DOHH2 (cell line): ENCODE measurements at regions not wholly inside any gene's neighbourhood (a gene's known extent, or its start where the extent isn't known, plus 50 kb on each side); places are given as distances from the start of the nearest gene placed in this dataset.
"Not testable (repeated sequence)": the region's sequence is repeated elsewhere in the genome, so short reads cannot be mapped to it uniquely, and the experiment has no call there.

Experiments used
- H3F3A ChIP-seq: fragments of 200-600 bp; sonication (generic), shearing (Covaris generic); 2 replicates; pipeline ENCODE4 v1.6.0; 2016; ENCODE audit warnings: antibody characterized with exemption, mild to moderate bottlenecking; ENCODE audit not compliant: control insufficient read depth, insufficient read depth
- H3K27ac ChIP-seq: fragments of 200-600 bp; sonication (generic); 2 replicates; pipeline ENCODE4 v1.5.1; 2014; ENCODE audit warnings: low read depth, mild to moderate bottlenecking, low read length, moderate library complexity
- H3K27me3 ChIP-seq: fragments of 200-600 bp; sonication (generic); 2 replicates; pipeline ENCODE4 v1.6.1; 2014; ENCODE audit warnings: mild to moderate bottlenecking, low read length, mixed read lengths; ENCODE audit not compliant: control insufficient read depth
- H3K36me3 ChIP-seq: fragments of 200-600 bp; sonication (generic); 2 replicates; pipeline ENCODE4 v1.6.1; 2014; ENCODE audit warnings: mild to moderate bottlenecking, low read length, moderate library complexity, mixed read lengths; ENCODE audit not compliant: control insufficient read depth
- H3K4me1 ChIP-seq: fragments of 200-600 bp; sonication (generic); 2 replicates; pipeline ENCODE4 v1.6.1; 2014; ENCODE audit warnings: mild to moderate bottlenecking, low read length, mixed read lengths; ENCODE audit not compliant: control insufficient read depth
- H3K4me2 ChIP-seq: fragments of 200-600 bp; sonication (generic); 2 replicates; pipeline ENCODE4 v1.6.0; 2014; ENCODE audit warnings: mild to moderate bottlenecking, low read length, moderate library complexity
- H3K4me3 ChIP-seq: fragments of 200-600 bp; sonication (generic); 2 replicates; pipeline ENCODE4 v1.5.1; 2014; ENCODE audit warnings: mild to moderate bottlenecking, low read length, mixed read lengths
- H3K79me2 ChIP-seq: fragments of 200-600 bp; sonication (generic); 2 replicates; pipeline ENCODE4 v1.6.1; 2014; ENCODE audit warnings: mild to moderate bottlenecking, low read length, mixed read lengths; ENCODE audit not compliant: control insufficient read depth
- H3K9me2 ChIP-seq: fragments of 200-600 bp; sonication (generic); replicated peaks from 2 replicates; pipeline ENCODE4 v1.6.1; 2014; ENCODE audit warnings: mild to moderate bottlenecking, low read length, mixed read lengths; ENCODE audit not compliant: control insufficient read depth
- H3K9me3 ChIP-seq: fragments of 200-600 bp; sonication (generic); 2 replicates; pipeline ENCODE4 v1.6.1; 2014; ENCODE audit warnings: antibody characterized with exemption, low read length, mixed read lengths; ENCODE audit not compliant: control insufficient read depth, insufficient read depth
- H4K20me1 ChIP-seq: fragments of 200-600 bp; sonication (generic); 2 replicates; pipeline ENCODE4 v1.6.0; 2014; ENCODE audit warnings: low read depth, mild to moderate bottlenecking, antibody characterized with exemption, low read length, moderate library complexity; ENCODE audit not compliant: control insufficient read depth, insufficient read depth
- CTCF ChIP-seq: fragments of 200-600 bp; sonication (generic); IDR thresholded peaks from one replicate; pipeline ENCODE4 v1.5.1; 2014; ENCODE audit warnings: antibody characterized with exemption, mild to moderate bottlenecking, low read depth, low read length; ENCODE audit not compliant: poor library complexity, severe bottlenecking
- EZH2phosphoT487 ChIP-seq: fragments of 200-600 bp; sonication (generic); IDR thresholded peaks from 2 replicates; pipeline ENCODE4 v1.6.1; 2017; ENCODE audit warnings: borderline replicate concordance, mild to moderate bottlenecking, antibody characterized with exemption, low read length, moderate library complexity, mixed read lengths

DNA sequence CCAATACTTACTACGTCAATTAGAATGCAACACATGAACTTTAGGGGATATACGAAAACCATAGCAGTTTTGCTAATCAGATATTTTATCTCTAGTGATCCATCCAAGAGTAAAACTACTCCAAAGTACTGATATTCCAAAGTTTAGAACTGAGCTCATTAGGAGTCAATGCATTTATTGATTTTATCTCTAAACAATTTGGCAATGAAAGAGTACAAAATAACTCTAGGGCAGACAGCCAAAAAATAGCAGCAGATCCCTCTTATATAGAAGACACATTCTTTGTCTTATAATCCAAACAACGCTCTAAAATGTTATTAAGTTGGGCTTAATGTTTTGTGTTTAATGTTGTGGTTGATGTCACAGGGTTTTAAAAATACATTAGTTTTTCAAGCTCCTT lies 923.9 kb upstream of the MAN1A1 start:
- no peaks in the 10 kb centered on the region for H3K79me2 ChIP-seq
- no peaks in the 10 kb centered on the region for H3K27me3 ChIP-seq
- H3K27ac ChIP-seq, result no peak overlapping the region

GRCh38 chr6:120272038-120272437 lies 922.5 kb upstream of the MAN1A1 start:
- H3K4me2 ChIP-seq, result no peak overlapping the region
- no peak overlapping the region for H3K4me3 ChIP-seq
- H3K4me1 ChIP-seq, result no peaks in the 10 kb centered on the region
- TF ChIP-seq CTCF (no peak), EZH2phosphoT487 (no peak)
- no peaks in the 10 kb centered on the region for H3K36me3 ChIP-seq
- no peak overlapping the region for H3K27ac ChIP-seq
- H3K27me3 ChIP-seq, result no peaks in the 10 kb centered on the region
- no peaks in the 10 kb centered on the region for H3K9me2 ChIP-seq
- H4K20me1 ChIP-seq, result no peaks in the 10 kb centered on the region
- no peaks in the 10 kb centered on the region for H3K9me3 ChIP-seq
- no peaks in the 10 kb centered on the region for H3K79me2 ChIP-seq
- no peaks in the 10 kb centered on the region for H3F3A ChIP-seq

More for the DNA sequence above, 923.9 kb upstream of the MAN1A1 start:
- Histone ChIP-seq H3K36me3 (no peaks in the 10 kb centered on the region), H3K9me2 (no peaks in the 10 kb centered on the region), H3K4me2 (no peak overlapping the region), H4K20me1 (no peaks in the 10 kb centered on the region), H3K9me3 (no peaks in the 10 kb centered on the region), H3K4me1 (no peaks in the 10 kb centered on the region), H3K4me3 (no peak overlapping the region), H3F3A (no peaks in the 10 kb centered on the region)
- TF ChIP-seq EZH2phosphoT487 (no peak), CTCF (no peak)

DNA sequence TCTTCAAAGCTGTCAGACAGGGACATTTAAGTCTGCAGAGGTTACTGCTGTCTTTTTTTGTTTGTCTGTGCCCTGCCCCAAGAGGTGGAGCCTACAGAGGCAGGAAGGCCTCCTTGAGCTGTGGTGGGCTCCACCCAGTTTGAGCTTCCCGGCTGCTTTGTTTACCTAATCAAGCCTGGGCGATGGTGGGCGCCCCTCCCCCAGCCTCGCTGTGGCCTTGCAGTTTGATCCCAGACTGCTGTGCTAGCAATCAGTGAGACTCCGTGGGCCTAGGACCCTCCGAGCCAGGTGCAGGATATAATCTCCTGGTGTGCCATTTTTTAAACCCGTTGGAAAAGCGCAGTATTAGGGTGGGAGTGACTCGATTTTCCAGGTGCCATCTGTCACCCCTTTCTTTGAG lies 918.7 kb upstream of the MAN1A1 start:
- not testable (repeated sequence) for H3K79me2 ChIP-seq, H3K27ac ChIP-seq, H3K36me3 ChIP-seq, H3K9me2 ChIP-seq, H3K27me3 ChIP-seq, H3F3A ChIP-seq, H3K4me3 ChIP-seq, H3K9me3 ChIP-seq, H4K20me1 ChIP-seq, H3K4me1 ChIP-seq, H3K4me2 ChIP-seq

GRCh38 chr6:120262354-120262753 lies 912.8 kb upstream of the MAN1A1 start:
- no peaks in the 10 kb centered on the region for H3K9me2 ChIP-seq
- H3K27me3 ChIP-seq, result no peaks in the 10 kb centered on the region
- H3F3A ChIP-seq, result no peaks in the 10 kb centered on the region
- H3K4me3 ChIP-seq, result no peak overlapping the region
- H4K20me1 ChIP-seq, result no peaks in the 10 kb centered on the region
- H3K27ac ChIP-seq, result no peak overlapping the region
- TF ChIP-seq EZH2phosphoT487, result no peak
- TF ChIP-seq CTCF, result no peak
- H3K9me3 ChIP-seq, result no peaks in the 10 kb centered on the region
- H3K4me1 ChIP-seq, result no peaks in the 10 kb centered on the region
- H3K4me2 ChIP-seq, result no peak overlapping the region
- no peaks in the 10 kb centered on the region for H3K36me3 ChIP-seq
- no peaks in the 10 kb centered on the region for H3K79me2 ChIP-seq
